ENCODE measurements at regions not wholly inside any gene's neighbourhood (a gene's known extent, or its start where the extent isn't known, plus 50 kb on each side); places are given as distances from the start of the nearest gene placed in this dataset.
"Not testable (repeated sequence)": the region's sequence is repeated elsewhere in the genome, so short reads cannot be mapped to it uniquely, and the experiment has no call there.

DNA sequence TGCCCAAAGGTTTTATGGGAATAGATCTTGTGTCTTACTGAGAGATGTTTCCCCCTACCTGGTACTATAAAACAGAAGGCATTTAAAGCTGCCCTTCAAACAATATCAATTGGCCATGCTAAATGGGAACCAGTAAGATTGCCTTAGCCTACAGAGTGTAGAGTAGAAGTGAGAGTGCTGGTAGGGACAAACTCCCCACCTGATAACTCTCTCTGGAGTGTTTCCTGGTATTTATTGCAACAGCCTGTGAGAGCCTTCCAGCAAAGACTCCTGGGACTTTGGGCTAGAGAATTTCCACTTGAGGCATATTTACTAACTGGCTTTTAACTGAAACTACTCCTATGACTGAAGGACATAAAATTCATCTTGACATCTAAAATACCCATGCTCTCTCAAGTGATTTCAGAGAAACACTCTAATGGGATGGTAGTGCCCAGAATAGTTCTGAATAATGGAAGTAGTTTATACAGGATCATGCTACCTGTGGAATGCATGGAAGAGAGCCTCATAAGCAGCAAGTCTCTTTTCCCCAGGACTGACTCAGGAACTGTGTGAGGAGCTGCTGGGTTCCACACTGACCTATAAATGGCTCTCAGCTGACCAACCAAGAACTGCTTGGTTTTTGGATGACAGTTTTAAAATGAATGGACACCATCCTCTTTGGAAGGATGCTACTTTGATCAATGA lies 132.7 kb upstream of the SLITRK5 start:
- no peak for DNase-seq (ENCODE audit: low spot score)

DNA sequence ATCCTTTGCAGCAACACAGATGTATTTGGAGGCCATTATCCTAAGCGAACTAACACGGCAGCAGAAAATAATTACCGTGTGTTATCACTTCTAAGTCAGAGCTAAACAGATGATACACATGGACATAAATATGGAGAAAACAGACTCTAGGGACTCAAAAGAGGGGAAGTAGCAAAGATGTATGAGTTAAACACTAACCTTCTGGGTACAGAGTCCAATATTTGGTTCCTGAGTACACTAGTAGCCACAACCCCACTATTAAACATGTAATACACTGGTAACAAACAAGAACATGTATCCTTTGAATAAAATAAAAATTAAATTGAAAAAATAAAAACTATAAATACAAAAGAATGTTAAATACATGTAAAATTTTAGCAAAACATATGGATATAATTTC lies 118.0 kb upstream of the SLITRK5 start:
- no peak for DNase-seq (ENCODE audit: low spot score)

- DNase-seq (ENCODE audit: low spot score), result no peak
Measured at GRCh38 chr13:87554045-87554444, 117.1 kb upstream of the SLITRK5 start.

GRCh38 chr13:87557788-87558187 lies 113.4 kb upstream of the SLITRK5 start:
- no peak for DNase-seq (ENCODE audit: low spot score)

GRCh38 chr13:87561580-87561979 lies 109.6 kb upstream of the SLITRK5 start:
- DNase-seq (ENCODE audit: low spot score), result not testable (repeated sequence)

- no peak for DNase-seq (ENCODE audit: low spot score)
Measured at GRCh38 chr13:87570669-87571068, 100.5 kb upstream of the SLITRK5 start.

DNA sequence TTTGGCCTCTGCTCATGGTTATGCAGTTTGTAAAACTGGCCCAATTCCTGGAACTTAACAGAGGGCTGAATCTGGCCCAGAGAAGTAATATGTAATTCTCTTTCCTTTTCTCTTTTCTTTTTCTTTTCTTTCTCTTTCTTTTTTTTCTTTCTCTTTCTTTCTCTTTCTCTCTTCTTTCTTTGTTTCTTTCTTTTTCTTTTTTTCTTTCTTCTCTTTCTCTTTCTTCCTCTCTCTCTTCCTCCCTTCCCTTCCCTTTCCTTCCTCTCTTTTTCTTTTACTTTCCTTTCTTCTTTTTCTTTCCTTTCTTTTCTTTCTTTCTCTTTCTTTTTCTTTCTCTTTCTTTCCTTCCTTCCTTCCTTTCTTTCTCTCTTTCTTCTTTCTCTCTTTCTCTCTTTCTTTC lies 88.8 kb upstream of the SLITRK5 start:
- DNase-seq (ENCODE audit: low spot score), result no peak

DNA sequence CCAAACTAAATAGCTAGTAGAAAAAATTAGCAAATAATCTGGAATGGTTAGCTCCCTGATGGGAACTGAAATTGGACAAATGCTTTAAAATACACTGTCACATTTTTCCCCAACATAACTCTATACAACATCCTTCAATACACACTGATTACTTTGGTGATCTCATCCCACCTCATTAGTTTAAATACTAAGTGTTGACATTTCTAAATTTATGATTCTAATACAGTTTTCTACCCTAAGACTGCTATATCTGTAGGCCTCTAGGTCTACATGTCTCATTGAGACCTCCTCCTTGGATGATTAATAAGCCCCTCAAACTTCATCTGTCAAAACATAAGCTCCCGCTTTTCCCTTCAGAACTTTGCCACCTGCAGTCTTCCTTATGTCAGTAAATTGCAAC lies 80.7 kb upstream of the SLITRK5 start:
- DNase-seq (ENCODE audit: low spot score), result no peak

DNA sequence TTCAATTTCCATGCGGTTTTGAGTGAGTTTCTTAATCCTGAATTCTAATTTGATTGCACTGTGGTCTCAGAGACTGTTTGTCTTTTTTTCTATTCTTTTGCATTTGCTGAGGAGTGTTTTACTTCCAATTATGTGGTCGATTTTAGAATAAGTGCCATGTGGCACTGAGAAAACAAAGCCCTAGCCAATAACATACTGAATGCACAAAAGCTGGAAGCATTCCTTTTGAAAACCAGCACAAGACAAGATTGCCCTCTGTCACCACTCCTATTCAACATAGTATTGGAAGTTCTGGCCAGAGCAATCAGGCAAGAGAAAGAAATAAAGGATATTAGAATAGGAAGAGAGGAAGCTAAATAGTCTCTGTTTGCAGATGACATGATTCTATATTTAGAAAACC lies 66.7 kb upstream of the SLITRK5 start:
- not testable (repeated sequence) for DNase-seq (ENCODE audit: low spot score)

DNA sequence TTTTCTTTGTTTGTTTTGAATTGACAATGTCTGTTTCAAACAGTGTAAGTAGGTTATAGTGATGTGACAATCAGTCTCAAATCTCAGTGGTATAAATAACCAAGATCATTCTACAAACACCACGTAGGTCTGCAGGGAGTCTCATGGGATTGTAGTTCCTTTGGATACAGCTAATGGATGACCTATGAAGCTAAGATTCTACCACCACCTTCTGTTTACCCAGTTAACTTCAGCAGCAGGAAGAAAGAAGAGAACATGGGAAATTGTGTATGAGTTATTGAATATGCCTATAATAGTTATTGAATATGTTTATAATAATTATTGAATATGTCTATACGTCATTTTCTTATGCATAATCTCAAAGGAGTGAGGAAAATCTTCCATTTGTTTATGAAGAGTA lies 63.9 kb upstream of the SLITRK5 start:
- DNase-seq (ENCODE audit: low spot score), result no peak

DNA sequence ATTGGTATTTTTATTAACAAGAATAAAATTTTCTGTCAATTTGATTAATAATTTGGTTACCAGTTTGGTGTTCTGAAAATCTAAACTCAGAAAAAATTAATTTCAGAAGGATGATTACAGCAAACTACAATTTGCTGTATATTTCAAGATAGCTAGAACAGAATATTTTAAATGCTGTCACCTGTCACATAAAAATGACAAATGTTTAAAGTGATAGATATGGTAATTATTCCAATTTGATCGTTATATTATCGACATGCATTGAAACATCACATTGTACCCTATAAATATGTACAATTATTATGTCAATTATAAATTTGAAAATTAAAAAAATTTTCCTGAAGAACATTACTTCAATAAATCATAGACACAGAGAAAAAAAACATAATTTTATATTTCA lies 56.9 kb upstream of the SLITRK5 start:
- no peak for DNase-seq (ENCODE audit: low spot score)

Measured in AG08396 (cell line).